GM12891 (cell line): ENCODE measurements at regions not wholly inside any gene's neighbourhood (a gene's known extent, or its start where the extent isn't known, plus 50 kb on each side); places are given as distances from the start of the nearest gene placed in this dataset.

Experiments used
- DNase-seq: peaks from one replicate; pipeline ENCODE4 v3.0.0; 2011; ENCODE audit warnings: low spot score; ENCODE audit not compliant: insufficient read length
- FAIRE-seq: peaks from 2 replicates; lab custom pipeline; 2011; peaks lifted over from hg19 to GRCh38; lab: Jason Lieb, UNC
- PAX5 ChIP-seq: IDR thresholded peaks from 2 replicates; pipeline ENCODE4 v1.6.1; 2011; ENCODE audit warnings: low read length, moderate library complexity, mild to moderate bottlenecking; ENCODE audit not compliant: insufficient read depth, severe bottlenecking
- POLR2A ChIP-seq: IDR thresholded peaks from 2 replicates; pipeline ENCODE4 v1.6.1; 2011; ENCODE audit warnings: low read depth, low read length, control low read depth
- POLR2AphosphoS5 ChIP-seq: IDR thresholded peaks from 2 replicates; pipeline ENCODE4 v1.6.1; 2011; ENCODE audit warnings: low read depth, low read length, control low read depth
- POU2F2 ChIP-seq: IDR thresholded peaks from 2 replicates; pipeline ENCODE4 v1.6.1; 2011; ENCODE audit warnings: low read depth, mild to moderate bottlenecking, control low read depth, low read length, moderate library complexity
- SPI1 ChIP-seq: IDR thresholded peaks from 2 replicates; pipeline ENCODE4 v1.6.1; 2011; ENCODE audit warnings: low read depth, low read length, control low read depth
- TAF1 ChIP-seq: IDR thresholded peaks from 2 replicates; pipeline ENCODE4 v1.6.1; 2011; ENCODE audit warnings: low read depth, low read length, control low read depth

DNA sequence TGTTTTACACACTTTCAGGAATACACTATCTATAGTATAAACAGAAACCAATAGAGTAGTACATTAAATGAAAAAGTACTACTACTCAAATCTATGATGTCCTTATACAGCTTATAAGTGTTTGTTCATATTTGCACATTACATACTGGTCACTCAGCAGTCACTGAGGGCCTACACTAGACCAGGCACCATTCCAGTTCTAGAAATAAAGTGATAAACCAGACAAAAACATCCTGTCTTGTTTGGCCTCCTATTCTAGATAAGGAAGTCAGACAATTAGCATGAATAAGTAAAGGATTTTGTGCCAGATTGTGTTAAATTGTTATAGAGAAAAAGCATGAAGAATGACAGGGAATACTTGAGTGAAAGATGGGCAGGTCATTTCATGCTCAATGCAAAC, 219.0 kb downstream of the CRPPA start:
- no peak for DNase-seq
- TF ChIP-seq POLR2A: no peak
- no peak for TF ChIP-seq PAX5
- TF ChIP-seq POLR2AphosphoS5: no peak
- no peak for TF ChIP-seq TAF1
- TF ChIP-seq SPI1: no peak
- no peak for TF ChIP-seq POU2F2
- no peak for FAIRE-seq

DNA sequence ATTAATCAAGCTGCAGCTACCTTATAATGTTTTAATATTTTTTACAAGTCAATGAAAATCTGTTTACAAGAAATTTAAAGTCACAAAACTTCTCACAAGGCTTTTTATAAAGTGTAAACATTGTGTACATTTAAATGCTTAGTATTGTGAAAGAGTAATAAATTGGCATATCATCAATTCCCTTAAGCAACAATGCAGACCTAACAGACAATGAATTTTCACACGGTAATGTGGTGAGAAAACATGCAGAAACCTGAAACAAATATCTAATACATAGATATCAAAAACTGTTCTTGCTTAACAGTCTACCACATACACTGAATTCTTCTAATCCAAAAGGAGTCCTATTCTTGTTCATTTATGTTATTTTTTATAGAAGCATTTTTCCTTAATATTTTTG, 220.7 kb downstream of the CRPPA start:
- DNase-seq (no peak), FAIRE-seq (no peak)
- TF ChIP-seq SPI1: no peak
- no peak for TF ChIP-seq PAX5
- TF ChIP-seq TAF1: no peak
- TF ChIP-seq POLR2AphosphoS5: no peak
- TF ChIP-seq POU2F2: no peak
- no peak for TF ChIP-seq POLR2A

DNA sequence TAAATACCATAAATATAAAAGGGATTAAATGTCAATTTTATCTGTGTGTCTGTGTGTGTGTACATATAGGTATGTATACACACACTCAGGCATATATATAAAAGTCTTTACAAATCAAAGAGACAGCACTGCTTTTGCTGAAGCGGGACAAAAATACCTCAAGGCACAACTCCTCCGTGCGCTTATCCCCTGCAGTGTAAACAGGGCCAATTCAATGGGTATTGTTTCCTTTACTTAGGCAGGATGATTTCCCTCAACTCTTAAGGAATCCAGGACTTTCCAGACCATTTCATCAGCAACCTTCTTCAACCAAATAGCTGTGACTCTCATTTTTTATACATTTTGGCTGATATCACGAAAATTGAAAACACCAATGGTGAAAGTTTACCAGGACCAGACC, 227.7 kb downstream of the CRPPA start:
- no peak for FAIRE-seq
- DNase-seq: no peak
- TF ChIP-seq POU2F2: no peak
- no peak for TF ChIP-seq PAX5
- TF ChIP-seq SPI1: no peak
- no peak for TF ChIP-seq TAF1
- TF ChIP-seq POLR2AphosphoS5: no peak
- no peak for TF ChIP-seq POLR2A

DNA sequence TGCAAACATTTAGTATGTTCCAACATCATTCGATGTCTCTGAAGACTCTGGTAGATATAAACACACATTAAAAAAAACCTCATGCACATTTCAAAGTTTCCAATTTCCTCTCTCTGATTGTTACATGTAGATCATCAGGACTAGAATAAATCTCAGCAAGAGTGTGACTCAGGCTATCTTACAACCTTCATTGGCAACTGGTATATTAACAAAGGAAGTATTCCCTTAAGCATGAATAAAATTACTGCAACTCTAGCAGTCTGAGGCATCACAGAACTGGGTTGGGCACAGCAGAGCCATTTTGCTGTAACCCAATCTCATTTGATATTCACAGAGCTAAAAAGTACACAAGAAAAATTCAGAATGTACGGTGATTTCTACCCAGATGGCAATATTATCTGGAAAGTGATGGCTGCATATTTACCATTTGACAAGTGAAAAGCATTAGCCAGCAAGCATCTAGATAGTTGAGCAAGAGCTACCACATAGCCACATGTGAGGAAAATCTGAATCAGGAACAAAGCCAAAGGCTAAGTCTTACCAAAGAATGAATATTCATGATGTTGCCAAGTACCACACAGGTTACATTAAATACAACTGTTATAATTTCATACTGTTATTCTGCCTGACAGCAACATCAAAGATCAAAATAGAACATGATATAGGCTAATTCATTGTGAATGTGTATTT, 232.2 kb downstream of the CRPPA start:
- DNase-seq (no peak), FAIRE-seq (no peak)
- TF ChIP-seq POLR2AphosphoS5 (no peak), TAF1 (no peak), POLR2A (no peak), SPI1 (no peak), POU2F2 (no peak), PAX5 (no peak)

DNA sequence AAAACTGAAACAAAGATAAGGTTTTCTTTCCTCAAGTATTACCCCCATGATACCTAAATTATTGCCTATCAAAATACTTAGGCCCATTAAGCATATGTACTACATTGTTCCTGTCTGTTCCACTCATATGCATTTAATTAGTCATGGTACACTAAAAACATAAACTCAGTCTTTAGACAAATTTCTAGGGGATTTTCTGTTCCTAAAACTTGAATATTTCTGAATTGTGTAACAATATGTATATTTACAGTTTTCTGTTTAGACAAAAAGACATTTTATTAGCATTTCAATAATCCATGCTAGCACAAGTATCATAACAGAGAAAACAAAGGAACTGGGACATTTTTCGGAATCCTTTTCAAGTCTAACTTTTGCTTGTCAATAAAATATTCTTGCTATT, 234.2 kb downstream of the CRPPA start:
- FAIRE-seq (no peak), DNase-seq (no peak)
- TF ChIP-seq POU2F2 (no peak), POLR2AphosphoS5 (no peak), PAX5 (no peak), POLR2A (no peak), SPI1 (no peak)

DNA sequence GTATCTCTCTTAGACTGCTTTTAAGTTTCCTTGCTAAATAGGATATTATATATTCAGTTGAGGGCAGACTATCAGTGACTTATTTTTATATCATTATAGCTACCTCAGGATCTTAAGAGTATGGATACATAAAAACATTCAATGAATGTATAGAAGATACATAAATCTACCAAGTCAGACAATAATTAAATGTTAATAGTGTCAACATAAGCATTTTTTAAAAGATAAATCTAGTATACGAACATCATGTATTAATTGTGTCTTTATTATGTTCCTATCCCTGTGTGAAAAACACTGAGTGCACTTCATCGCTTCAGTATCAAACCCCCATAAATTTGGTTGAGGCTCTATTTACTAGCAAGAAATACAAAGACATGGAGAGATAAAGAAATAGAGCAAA, 242.8 kb downstream of the CRPPA start:
- DNase-seq (no peak), FAIRE-seq (no peak)
- no peak for TF ChIP-seq POU2F2
- TF ChIP-seq POLR2A: no peak
- no peak for TF ChIP-seq TAF1

DNA sequence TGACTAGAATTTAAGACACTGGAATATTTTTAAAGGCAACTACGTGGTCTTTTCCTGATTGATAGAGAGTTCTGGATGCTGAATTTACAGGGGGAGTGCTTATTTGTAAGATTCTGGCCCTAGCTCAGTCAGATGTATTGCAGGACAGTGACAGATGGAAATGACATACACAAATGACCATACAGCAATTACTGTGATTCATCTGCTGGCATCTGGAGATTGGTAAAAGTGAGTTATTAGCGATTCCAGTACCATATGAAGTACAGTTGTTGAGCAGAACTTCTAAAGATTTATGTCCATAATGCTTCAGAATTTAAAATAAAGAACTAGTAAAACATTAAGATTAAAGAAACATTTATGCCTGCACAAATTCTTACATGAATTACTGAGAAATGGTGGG, 243.2 kb downstream of the CRPPA start:
- FAIRE-seq (no peak), DNase-seq (no peak)
- TF ChIP-seq POU2F2 (no peak), PAX5 (no peak), POLR2AphosphoS5 (no peak), SPI1 (no peak), TAF1 (no peak), POLR2A (no peak)

DNA sequence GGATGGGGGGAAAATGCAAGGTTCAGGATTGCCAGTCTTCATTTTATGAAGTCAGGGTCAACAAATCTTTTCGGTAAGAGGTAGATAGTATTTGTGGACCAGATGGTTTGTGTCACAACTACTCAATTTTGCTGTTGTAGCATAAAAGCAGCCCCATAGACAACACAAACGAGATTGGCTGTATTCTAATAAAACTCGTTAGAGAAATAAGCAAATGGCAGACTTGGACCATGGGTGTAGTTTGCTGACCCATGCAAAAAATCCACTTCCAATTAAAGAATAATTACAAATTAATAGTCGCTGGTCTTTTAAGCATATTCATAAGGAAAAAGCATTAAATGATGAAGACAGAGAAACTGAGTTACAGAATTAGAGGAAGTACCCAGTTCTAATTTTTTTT, 247.1 kb downstream of the CRPPA start:
- no peak for FAIRE-seq
- no peak for TF ChIP-seq PAX5
- TF ChIP-seq TAF1: no peak

DNA sequence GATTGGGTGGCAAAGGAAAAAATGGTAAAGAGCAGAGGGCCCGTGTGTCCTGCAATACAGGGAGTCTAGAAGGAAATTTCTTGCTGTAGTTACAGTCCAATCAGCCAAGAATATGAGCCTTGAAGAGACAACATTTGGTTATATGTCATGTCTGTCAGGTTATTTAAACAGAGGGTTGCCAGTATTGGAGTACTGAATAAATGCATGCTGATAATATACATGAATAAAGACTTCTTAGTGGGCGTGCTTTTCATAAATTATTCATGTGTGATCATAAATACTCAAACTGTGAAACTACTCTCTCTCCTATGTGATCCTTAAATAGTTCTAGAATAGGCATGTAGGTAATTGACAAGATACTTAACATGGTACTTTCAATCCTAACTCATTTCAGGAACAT, 249.0 kb downstream of the CRPPA start:
- DNase-seq (no peak), FAIRE-seq (no peak)
- no peak for TF ChIP-seq SPI1
- no peak for TF ChIP-seq PAX5
- TF ChIP-seq POLR2AphosphoS5: no peak
- no peak for TF ChIP-seq POU2F2

More for the DNA sequence above, 247.1 kb downstream of the CRPPA start:
- no peak for DNase-seq

DNA sequence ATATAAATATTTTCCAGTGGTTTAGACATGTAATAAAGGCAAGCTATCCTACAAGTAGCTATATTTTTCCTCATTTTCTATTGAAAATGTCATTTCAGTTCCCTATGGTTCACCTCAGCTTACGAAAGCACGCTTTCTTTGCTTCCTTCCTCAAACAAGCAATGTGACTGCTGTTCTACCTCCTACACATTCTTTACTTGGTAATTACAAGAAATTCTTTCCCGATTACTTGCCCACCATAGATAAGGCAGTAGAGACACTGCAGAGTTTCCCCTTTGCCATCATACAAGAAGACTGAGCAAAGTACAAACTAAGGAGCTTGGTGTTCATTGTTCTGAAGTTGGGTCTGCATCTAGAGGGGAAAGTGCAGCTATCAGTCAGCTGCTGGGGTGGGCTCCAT, 249.4 kb downstream of the CRPPA start:
- DNase-seq (no peak), FAIRE-seq (no peak)
- no peak for TF ChIP-seq POLR2A
- no peak for TF ChIP-seq POLR2AphosphoS5
- TF ChIP-seq PAX5: no peak
- no peak for TF ChIP-seq SPI1
- no peak for TF ChIP-seq POU2F2
- no peak for TF ChIP-seq TAF1

DNA sequence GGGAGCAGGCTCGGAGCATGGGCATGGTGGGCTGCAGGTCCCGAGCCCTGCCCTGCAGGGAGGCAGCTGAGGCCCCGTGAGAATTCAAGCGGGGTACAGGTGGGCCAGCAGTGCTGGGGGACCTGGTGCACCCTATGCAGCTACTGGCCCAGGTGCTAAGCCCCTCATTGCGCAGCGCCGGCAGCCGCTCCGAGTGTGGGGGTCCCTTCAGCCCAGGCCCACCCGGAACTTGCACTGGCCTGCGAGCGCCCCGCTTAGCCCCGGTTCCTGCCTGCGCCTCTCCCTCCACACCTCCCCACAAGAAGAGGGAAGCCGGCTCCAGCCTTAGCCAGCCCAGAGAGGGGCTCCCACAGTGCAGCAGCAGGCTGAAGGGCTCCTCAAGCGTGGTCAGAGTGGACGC, 250.7 kb downstream of the CRPPA start:
- DNase-seq (no peak), FAIRE-seq (no peak)
- no peak for TF ChIP-seq POU2F2
- TF ChIP-seq POLR2A: no peak
